ENCODE measurements at regions not wholly inside any gene's neighbourhood (a gene's known extent, or its start where the extent isn't known, plus 50 kb on each side); places are given as distances from the start of the nearest gene placed in this dataset.

GRCh38 chr6:133097208-133097607 is 143.9 kb upstream of the EYA4 start:
- TF ChIP-seq EP300 (IDR thresholded peaks at IDR 0.05; ENCODE audit: low read depth) (no peak), POLR2AphosphoS5 (IDR thresholded peaks at IDR 0.05) (no peak)
- TF ChIP-seq, protein P1, sequence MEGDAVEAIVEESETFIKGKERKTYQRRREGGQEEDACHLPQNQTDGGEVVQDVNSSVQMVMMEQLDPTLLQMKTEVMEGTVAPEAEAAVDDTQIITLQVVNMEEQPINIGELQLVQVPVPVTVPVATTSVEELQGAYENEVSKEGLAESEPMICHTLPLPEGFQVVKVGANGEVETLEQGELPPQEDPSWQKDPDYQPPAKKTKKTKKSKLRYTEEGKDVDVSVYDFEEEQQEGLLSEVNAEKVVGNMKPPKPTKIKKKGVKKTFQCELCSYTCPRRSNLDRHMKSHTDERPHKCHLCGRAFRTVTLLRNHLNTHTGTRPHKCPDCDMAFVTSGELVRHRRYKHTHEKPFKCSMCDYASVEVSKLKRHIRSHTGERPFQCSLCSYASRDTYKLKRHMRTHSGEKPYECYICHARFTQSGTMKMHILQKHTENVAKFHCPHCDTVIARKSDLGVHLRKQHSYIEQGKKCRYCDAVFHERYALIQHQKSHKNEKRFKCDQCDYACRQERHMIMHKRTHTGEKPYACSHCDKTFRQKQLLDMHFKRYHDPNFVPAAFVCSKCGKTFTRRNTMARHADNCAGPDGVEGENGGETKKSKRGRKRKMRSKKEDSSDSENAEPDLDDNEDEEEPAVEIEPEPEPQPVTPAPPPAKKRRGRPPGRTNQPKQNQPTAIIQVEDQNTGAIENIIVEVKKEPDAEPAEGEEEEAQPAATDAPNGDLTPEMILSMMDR (IDR thresholded peaks at IDR 0.05): no peak

Measured in transverse colon (tissue), 4 donors.